ENCODE measurements at regions not wholly inside any gene's neighbourhood (a gene's known extent, or its start where the extent isn't known, plus 50 kb on each side); places are given as distances from the start of the nearest gene placed in this dataset.

DNA sequence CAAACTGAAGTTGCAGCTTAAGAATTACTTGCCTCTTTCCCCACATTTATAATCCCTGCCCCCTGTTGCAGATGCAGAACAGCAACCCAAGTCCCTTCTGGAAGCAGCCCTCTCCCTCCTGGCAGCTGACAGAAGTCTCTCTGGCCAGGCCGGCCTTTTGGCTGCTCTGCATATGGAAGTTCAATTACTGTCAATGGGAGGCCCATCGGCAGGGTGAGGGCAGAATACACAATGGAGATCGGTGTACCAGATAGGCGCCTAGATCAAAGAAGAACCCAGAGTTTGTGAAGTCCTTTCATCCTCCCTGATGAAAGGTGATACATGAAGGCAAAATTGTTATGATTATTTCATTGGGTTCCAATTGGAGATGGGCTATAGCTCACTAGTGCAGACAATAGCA, 327.9 kb upstream of the CTNNB1 start:
- TF ChIP-seq FOXP2 (optimal IDR thresholded peaks at IDR 0.05; ENCODE audit: borderline replicate concordance, extremely low read depth, extremely low read length, insufficient read depth): no peak
- no peak for TF ChIP-seq SIN3A (IDR thresholded peaks at IDR 0.05; ENCODE audit: borderline replicate concordance, insufficient read depth, low read length)
- no peak for TF ChIP-seq TAF1 (IDR thresholded peaks at IDR 0.05; ENCODE audit: borderline replicate concordance, insufficient read depth, low read length)
- TF ChIP-seq POLR2AphosphoS5 (IDR thresholded peaks at IDR 0.05; ENCODE audit: low read depth, low read length): no peak

GRCh38 chr3:40872258-40872920, 326.9 kb upstream of the CTNNB1 start:
- TF ChIP-seq POLR2AphosphoS5 (IDR thresholded peaks at IDR 0.05; ENCODE audit: low read depth, low read length) (no peak), TAF1 (IDR thresholded peaks at IDR 0.05; ENCODE audit: borderline replicate concordance, insufficient read depth, low read length) (no peak), SIN3A (IDR thresholded peaks at IDR 0.05; ENCODE audit: borderline replicate concordance, insufficient read depth, low read length) (no peak), FOXP2 (optimal IDR thresholded peaks at IDR 0.05; ENCODE audit: borderline replicate concordance, extremely low read depth, extremely low read length, insufficient read depth) (no peak)
- TF ChIP-seq, protein P1, sequence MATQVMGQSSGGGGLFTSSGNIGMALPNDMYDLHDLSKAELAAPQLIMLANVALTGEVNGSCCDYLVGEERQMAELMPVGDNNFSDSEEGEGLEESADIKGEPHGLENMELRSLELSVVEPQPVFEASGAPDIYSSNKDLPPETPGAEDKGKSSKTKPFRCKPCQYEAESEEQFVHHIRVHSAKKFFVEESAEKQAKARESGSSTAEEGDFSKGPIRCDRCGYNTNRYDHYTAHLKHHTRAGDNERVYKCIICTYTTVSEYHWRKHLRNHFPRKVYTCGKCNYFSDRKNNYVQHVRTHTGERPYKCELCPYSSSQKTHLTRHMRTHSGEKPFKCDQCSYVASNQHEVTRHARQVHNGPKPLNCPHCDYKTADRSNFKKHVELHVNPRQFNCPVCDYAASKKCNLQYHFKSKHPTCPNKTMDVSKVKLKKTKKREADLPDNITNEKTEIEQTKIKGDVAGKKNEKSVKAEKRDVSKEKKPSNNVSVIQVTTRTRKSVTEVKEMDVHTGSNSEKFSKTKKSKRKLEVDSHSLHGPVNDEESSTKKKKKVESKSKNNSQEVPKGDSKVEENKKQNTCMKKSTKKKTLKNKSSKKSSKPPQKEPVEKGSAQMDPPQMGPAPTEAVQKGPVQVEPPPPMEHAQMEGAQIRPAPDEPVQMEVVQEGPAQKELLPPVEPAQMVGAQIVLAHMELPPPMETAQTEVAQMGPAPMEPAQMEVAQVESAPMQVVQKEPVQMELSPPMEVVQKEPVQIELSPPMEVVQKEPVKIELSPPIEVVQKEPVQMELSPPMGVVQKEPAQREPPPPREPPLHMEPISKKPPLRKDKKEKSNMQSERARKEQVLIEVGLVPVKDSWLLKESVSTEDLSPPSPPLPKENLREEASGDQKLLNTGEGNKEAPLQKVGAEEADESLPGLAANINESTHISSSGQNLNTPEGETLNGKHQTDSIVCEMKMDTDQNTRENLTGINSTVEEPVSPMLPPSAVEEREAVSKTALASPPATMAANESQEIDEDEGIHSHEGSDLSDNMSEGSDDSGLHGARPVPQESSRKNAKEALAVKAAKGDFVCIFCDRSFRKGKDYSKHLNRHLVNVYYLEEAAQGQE (IDR thresholded peaks at IDR 0.05; ENCODE audit: insufficient read depth in 1 of 2, low read depth in 2 of 2, low read length in 2 of 2): no peak

- TF ChIP-seq SIN3A (IDR thresholded peaks at IDR 0.05; ENCODE audit: borderline replicate concordance, insufficient read depth, low read length) (no peak), FOXP2 (optimal IDR thresholded peaks at IDR 0.05; ENCODE audit: borderline replicate concordance, extremely low read depth, extremely low read length, insufficient read depth) (no peak), TAF1 (IDR thresholded peaks at IDR 0.05; ENCODE audit: borderline replicate concordance, insufficient read depth, low read length) (no peak), POLR2AphosphoS5 (IDR thresholded peaks at IDR 0.05; ENCODE audit: low read depth, low read length) (no peak)
- TF ChIP-seq, protein P1 (IDR thresholded peaks at IDR 0.05; ENCODE audit: insufficient read depth in 1 of 2, low read depth in 2 of 2, low read length in 2 of 2): no peak
These were observed 325.8 kb upstream of the CTNNB1 start for GRCh38 chr3:40873476-40873875.

DNA sequence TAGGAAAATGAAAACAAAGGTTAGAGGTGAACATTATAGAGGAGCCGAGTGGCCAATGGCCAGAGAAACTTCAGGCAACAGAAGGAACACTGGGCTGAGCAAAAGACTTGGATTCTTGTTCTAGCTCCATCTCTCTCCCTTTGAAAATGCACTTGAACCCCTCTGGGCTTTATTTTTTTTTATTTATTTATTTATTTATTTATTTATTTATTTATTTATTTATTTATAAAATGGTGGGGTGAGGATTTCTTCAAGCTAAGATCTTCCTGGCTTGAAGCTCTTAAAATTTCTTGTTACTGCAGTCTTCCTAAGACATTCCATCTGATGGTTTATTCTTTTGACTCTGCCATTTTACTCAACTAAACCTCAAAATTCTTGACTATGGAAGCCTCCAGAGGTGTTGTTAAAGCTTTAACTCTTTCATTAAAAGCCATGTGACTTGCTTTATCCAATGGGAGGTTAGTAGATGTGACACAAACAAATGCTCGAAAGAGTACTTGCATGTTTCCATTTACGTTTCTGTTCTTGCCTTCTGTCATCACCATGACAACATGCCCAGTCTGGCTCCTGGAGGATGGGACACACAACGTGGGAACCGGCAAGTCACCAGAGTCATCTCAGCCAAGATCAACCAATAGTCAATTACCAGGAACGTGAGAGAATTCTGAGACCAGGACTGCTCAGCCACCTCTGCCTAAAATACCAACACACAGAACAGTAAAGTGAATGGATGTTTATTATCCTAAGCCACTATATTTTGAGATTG, 325.2 kb upstream of the CTNNB1 start:
- TF ChIP-seq TAF1 (IDR thresholded peaks at IDR 0.05; ENCODE audit: borderline replicate concordance, insufficient read depth, low read length) (no peak), FOXP2 (optimal IDR thresholded peaks at IDR 0.05; ENCODE audit: borderline replicate concordance, extremely low read depth, extremely low read length, insufficient read depth) (no peak), POLR2AphosphoS5 (IDR thresholded peaks at IDR 0.05; ENCODE audit: low read depth, low read length) (no peak), SIN3A (IDR thresholded peaks at IDR 0.05; ENCODE audit: borderline replicate concordance, insufficient read depth, low read length) (no peak)
- TF ChIP-seq, protein P1 (IDR thresholded peaks at IDR 0.05; ENCODE audit: insufficient read depth in 1 of 2, low read depth in 2 of 2, low read length in 2 of 2): no peak

DNA sequence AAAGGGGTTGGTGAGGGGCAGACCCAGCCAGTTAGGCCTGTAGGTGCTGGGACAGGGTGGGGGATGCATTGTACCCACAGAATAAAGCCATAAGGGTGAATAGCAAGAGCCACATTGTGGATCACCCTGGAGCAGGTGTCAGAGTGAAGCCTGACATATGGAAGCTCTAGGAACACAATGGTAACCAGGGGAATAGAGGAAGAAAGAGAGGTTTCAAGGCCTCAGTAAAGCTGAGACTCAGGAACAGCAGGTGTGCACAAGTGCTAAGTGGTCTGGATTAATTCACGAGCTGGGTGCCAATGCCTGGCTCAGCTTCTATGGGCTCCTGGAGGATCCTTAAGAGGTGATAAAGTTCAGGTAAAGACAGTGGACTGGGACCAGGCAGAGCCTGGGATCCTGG, 323.7 kb upstream of the CTNNB1 start:
- no peak for TF ChIP-seq SIN3A (IDR thresholded peaks at IDR 0.05; ENCODE audit: borderline replicate concordance, insufficient read depth, low read length)
- TF ChIP-seq, protein P1 (IDR thresholded peaks at IDR 0.05; ENCODE audit: insufficient read depth in 1 of 2, low read depth in 2 of 2, low read length in 2 of 2): no peak
- TF ChIP-seq FOXP2 (optimal IDR thresholded peaks at IDR 0.05; ENCODE audit: borderline replicate concordance, extremely low read depth, extremely low read length, insufficient read depth): no peak
- TF ChIP-seq TAF1 (IDR thresholded peaks at IDR 0.05; ENCODE audit: borderline replicate concordance, insufficient read depth, low read length): no peak

All from PFSK-1 (cell line).